22Rv1 (cell line): ENCODE measurements at regions not wholly inside any gene's neighbourhood (a gene's known extent, or its start where the extent isn't known, plus 50 kb on each side); places are given as distances from the start of the nearest gene placed in this dataset.

Experiments used
- H3K27ac ChIP-seq: fragments of 450-650 bp; 2 replicates; pipeline ENCODE4 v1.5.1; 2017
- ZFX ChIP-seq: fragments of 450-650 bp; IDR thresholded peaks from 2 replicates; pipeline ENCODE4 v1.6.1; 2017; ENCODE audit warnings: antibody characterized with exemption, borderline replicate concordance
- TF ChIP-seq, protein P1 (sequence below): fragments of 450-650 bp; IDR thresholded peaks from 2 replicates; pipeline ENCODE4 v1.5.1; 2017; ENCODE audit warnings: mild to moderate bottlenecking

DNA sequence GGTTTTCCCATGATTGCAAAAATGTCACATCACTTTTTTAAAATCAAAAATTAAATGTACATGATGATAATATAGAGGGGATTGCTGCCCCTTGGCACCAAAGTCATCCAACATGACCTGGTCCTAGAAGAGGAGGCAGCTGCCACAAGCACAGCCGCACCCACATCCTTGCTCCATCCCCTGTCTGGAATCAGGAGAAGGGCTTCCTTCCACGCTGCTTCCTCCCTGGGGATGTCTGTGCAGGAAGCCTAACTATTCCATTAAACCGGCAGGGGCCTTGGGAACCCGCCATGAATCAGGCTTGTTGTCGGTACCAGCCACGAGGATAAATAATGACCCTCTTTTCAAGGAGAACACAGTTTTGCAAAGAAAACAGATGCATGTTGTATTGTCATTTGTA lies 68.7 kb upstream of the AJAP1 start:
- H3K27ac ChIP-seq, result no peak overlapping the region
- TF ChIP-seq ZFX, result no peak
- TF ChIP-seq, protein P1, sequence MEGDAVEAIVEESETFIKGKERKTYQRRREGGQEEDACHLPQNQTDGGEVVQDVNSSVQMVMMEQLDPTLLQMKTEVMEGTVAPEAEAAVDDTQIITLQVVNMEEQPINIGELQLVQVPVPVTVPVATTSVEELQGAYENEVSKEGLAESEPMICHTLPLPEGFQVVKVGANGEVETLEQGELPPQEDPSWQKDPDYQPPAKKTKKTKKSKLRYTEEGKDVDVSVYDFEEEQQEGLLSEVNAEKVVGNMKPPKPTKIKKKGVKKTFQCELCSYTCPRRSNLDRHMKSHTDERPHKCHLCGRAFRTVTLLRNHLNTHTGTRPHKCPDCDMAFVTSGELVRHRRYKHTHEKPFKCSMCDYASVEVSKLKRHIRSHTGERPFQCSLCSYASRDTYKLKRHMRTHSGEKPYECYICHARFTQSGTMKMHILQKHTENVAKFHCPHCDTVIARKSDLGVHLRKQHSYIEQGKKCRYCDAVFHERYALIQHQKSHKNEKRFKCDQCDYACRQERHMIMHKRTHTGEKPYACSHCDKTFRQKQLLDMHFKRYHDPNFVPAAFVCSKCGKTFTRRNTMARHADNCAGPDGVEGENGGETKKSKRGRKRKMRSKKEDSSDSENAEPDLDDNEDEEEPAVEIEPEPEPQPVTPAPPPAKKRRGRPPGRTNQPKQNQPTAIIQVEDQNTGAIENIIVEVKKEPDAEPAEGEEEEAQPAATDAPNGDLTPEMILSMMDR, result no peak

DNA sequence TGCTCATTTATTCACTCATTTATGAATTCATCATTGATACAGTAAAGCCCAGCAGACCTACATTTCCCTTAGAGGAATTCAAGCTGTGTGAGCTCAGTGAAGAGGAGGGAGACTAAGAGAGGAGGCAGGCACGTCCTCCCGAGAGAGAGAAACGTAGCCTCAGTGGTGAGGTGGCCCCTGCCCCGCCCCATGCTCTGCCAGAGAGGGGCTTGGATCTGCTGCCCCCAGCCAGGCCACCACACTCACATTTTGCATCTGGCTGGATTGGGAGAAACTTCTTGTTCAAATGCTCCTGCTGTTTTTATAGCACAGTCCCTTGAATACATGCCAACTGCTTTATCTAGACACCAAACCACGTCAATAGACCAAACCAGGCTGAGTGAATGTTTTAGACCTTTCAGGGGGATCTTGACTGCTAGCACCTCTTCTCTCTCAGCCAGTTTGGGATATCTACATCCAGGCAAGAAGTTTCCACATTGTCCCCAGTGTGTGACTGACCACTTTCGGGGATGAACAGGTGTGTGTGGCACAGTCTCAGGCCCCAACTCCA lies 67.7 kb upstream of the AJAP1 start:
- TF ChIP-seq, protein P1, result no peak
- TF ChIP-seq ZFX, result no peak
- H3K27ac ChIP-seq, result no peak overlapping the region

DNA sequence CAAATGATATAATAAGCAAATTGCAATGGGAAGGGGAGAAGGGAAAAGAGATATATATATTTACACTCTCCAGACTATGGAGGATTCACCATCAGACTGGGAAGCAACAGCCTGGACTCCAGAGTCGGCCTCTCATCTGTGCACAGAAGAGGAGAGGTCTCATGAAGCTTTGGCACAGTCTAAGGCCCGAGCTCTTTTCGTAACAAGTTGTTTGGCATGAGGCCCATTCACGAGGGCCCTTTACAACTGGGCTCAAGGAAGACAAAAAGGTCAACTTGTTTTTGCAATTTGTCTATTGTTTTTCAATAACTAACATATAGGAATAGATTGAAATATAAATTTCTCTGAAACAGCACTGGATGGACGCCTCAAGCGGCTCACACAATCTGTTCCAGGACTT lies 66.7 kb upstream of the AJAP1 start:
- no peak for TF ChIP-seq ZFX
- TF ChIP-seq, protein P1, result no peak
- no peak overlapping the region for H3K27ac ChIP-seq

DNA sequence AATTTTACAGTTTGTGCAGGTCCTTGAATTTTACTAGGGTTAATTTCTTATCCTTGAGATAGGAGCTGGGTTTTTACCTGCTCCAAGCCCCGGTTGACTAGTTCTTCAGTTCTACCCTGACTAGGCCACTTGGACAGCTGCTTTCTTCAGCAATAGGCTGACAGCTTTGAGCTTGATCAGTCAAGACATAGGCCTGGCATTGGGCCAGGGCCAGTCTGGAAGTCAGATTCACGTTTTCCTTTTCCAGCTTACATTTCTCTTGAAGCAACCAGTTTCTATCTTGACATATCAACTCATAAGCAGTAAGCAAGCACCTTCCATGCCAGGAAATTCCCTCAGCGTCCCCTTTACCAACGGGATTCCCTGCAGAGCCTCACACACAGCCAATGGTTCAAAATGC lies 63.7 kb upstream of the AJAP1 start:
- no peak for TF ChIP-seq ZFX
- TF ChIP-seq, protein P1, result no peak
- H3K27ac ChIP-seq, result no peak overlapping the region

DNA sequence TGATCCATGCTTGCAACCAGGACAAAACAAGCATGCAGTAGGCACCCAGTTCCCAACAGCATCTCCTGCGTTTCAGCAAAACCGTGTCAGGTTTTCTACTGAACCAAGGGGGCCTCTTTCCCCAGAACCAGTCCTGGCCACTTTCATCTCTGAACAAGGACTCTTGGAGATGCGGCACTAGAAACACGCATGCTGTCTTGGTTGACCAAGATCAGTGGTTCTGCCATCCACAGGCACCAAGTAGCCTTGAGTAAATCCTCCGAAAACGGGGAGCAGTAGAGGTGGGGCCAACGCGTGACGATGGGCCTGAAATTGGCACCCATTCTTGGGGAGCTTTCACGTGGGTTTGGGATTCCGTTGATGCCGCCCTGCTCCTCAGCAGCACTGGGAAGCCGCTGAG lies 62.5 kb upstream of the AJAP1 start:
- H3K27ac ChIP-seq, result no peak overlapping the region
- TF ChIP-seq ZFX, result no peak
- TF ChIP-seq, protein P1, result no peak

DNA sequence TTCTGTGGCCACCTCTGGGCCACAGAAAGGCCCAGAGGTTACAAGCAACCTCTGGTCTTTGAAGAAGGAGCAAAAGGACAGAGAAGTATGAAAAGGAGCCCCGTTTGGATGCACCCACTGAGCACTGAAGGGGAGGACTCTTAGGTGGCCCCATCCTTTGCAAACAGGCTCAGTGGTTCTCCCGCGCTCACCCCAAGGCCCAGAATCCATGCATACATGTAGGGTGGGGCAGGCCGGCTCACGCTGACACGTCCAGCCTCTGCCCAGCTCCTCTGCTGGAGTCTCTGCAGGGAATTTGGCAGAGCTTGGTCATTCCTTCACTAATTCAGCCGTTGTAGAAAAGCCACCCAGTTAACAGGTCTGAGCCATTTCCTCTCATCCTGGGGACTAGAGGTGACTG lies 61.3 kb upstream of the AJAP1 start:
- TF ChIP-seq, protein P1, result no peak
- no peak for TF ChIP-seq ZFX

DNA sequence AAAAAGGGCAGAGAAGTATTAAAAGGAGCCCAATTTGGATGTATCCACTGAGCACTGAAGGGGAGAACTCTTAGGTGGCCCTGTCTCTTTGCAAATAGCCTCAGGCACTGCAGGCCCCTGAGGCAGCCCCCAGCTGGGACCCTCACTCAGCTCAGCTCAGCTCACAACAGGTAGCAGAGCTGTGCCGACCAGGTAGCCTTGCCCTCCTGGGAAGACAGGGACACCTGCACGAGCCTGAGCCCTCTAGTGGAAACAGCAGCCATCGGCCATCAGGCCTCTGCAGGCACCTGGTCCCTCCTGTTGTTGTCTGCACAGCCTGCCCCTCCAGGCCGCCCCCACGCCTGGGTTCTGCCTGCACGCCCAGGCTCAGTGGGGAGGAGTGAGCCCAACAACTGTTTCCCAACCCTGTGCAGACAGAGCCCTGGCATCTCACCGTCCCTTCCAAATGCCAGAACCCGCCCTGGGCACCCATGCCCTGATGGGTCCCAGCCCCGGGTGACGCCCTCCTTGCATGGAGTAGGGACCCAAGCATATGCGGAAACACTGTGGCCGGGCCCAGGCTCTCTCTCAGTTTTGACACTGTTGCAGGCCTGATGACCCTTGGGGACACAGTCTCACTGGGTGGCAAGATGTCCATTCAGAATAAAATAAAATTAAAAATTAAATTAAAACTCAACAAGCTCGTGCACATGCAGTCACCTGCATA lies 60.0 kb upstream of the AJAP1 start:
- TF ChIP-seq, protein P1, result no peak
- no peak for TF ChIP-seq ZFX
- H3K27ac ChIP-seq, result no peak overlapping the region

More for the DNA sequence above, 61.3 kb upstream of the AJAP1 start:
- H3K27ac ChIP-seq, result no peak overlapping the region
